ENCODE measurements at regions not wholly inside any gene's neighbourhood (a gene's known extent, or its start where the extent isn't known, plus 50 kb on each side); places are given as distances from the start of the nearest gene placed in this dataset.
A peak's percentile ranks its signal among the peaks of the same experiment; 100 is the strongest.

- Histone ChIP-seq H3K9me3 (ENCODE audit: control insufficient read depth, insufficient read depth, low read length) (no peaks in the 10 kb centered on the region), H3K27me3 (ENCODE audit: control insufficient read depth, insufficient read depth, low read length) (no peaks in the 10 kb centered on the region), H3K4me3 (ENCODE audit: low read depth, low read length) (no peak overlapping the region), H3K27ac (ENCODE audit: low read depth, low read length) (no peak overlapping the region)
- TF ChIP-seq CTCF (IDR thresholded peaks at IDR 0.05; ENCODE audit: low read depth, low read length): no peak
- POLR2A ChIA-PET: no interaction called here
- DNase-seq (ENCODE audit: low read depth, low spot score): no peak
- CTCF ChIA-PET: interaction anchor here (1.7 kb wide), 1 partner anchor 79 kb away, joined by 8 read pairs; no protein-coding TSS in a partner anchor
Measured at GRCh38 chr13:40148101-40148500, 492.6 kb downstream of the COG6 start.

GRCh38 chr13:40148742-40149141 lies 493.3 kb downstream of the COG6 start:
- no peaks in the 10 kb centered on the region for H3K27me3 ChIP-seq (ENCODE audit: control insufficient read depth, insufficient read depth, low read length)
- no peaks in the 10 kb centered on the region for H3K9me3 ChIP-seq (ENCODE audit: control insufficient read depth, insufficient read depth, low read length)
- no peak for TF ChIP-seq CTCF (IDR thresholded peaks at IDR 0.05; ENCODE audit: low read depth, low read length)
- ChIA-PET POLR2A (no interaction called here), CTCF (interaction anchor here (0.6 to 1.7 kb wide), 2 partner anchors 67 to 80 kb away, joined by 3 to 8 read pairs; no protein-coding TSS in a partner anchor)
- DNase-seq (ENCODE audit: low read depth, low spot score): no peak
- H3K27ac ChIP-seq (ENCODE audit: low read depth, low read length): no peak overlapping the region
- no peak overlapping the region for H3K4me3 ChIP-seq (ENCODE audit: low read depth, low read length)

GRCh38 chr13:40149611-40150274 lies 494.3 kb downstream of the COG6 start:
- DNase-seq (ENCODE audit: low read depth, low spot score): peak; percentile 21
- CTCF ChIA-PET: interaction anchor here (0.6 to 1.7 kb wide), 2 partner anchors 68 to 81 kb away, joined by 3 to 8 read pairs; no protein-coding TSS in a partner anchor
- H3K4me3 ChIP-seq (ENCODE audit: low read depth, low read length): no peak overlapping the region
- POLR2A ChIA-PET: no interaction called here
- no peak for TF ChIP-seq CTCF (IDR thresholded peaks at IDR 0.05; ENCODE audit: low read depth, low read length)
- H3K27ac ChIP-seq (ENCODE audit: low read depth, low read length): peak overlapping the region; percentile 47
- no peaks in the 10 kb centered on the region for H3K9me3 ChIP-seq (ENCODE audit: control insufficient read depth, insufficient read depth, low read length)
- no peaks in the 10 kb centered on the region for H3K27me3 ChIP-seq (ENCODE audit: control insufficient read depth, insufficient read depth, low read length)

GRCh38 chr13:40151673-40152072 lies 496.2 kb downstream of the COG6 start:
- Histone ChIP-seq H3K27me3 (ENCODE audit: control insufficient read depth, insufficient read depth, low read length) (no peaks in the 10 kb centered on the region), H3K4me3 (ENCODE audit: low read depth, low read length) (no peak overlapping the region), H3K9me3 (ENCODE audit: control insufficient read depth, insufficient read depth, low read length) (no peaks in the 10 kb centered on the region), H3K27ac (ENCODE audit: low read depth, low read length) (no peak overlapping the region)
- TF ChIP-seq CTCF (IDR thresholded peaks at IDR 0.05; ENCODE audit: low read depth, low read length): no peak
- POLR2A ChIA-PET: no interaction called here
- CTCF ChIA-PET: no interaction called here
- no peak for DNase-seq (ENCODE audit: low read depth, low spot score)

GRCh38 chr13:40152145-40152544 lies 496.7 kb downstream of the COG6 start:
- Histone ChIP-seq H3K4me3 (ENCODE audit: low read depth, low read length) (no peak overlapping the region), H3K27ac (ENCODE audit: low read depth, low read length) (no peak overlapping the region), H3K27me3 (ENCODE audit: control insufficient read depth, insufficient read depth, low read length) (no peaks in the 10 kb centered on the region), H3K9me3 (ENCODE audit: control insufficient read depth, insufficient read depth, low read length) (no peaks in the 10 kb centered on the region)
- DNase-seq (ENCODE audit: low read depth, low spot score): peak; percentile 13
- POLR2A ChIA-PET: no interaction called here
- CTCF ChIA-PET: no interaction called here
- TF ChIP-seq CTCF (IDR thresholded peaks at IDR 0.05; ENCODE audit: low read depth, low read length): no peak

All from AG04450 (cell line).